Kidney (tissue), 13 donors: ENCODE measurements at regions not wholly inside any gene's neighbourhood (a gene's known extent, or its start where the extent isn't known, plus 50 kb on each side); places are given as distances from the start of the nearest gene placed in this dataset.

Experiments
- DNase-seq, 5 donors: peaks; one replicate each; pipeline ENCODE4 v3.0.0-alpha.2; 2013 to 2020
- FAIRE-seq: peaks from 2 replicates; lab custom pipeline; 2012; peaks lifted over from hg19 to GRCh38; lab: Jason Lieb, UNC
- H3K27ac ChIP-seq, 2 donors: one replicate each; pipeline ENCODE4 v1.7.0; 2013; ENCODE audit warnings: low read depth in 2 of 2, low read length in 2 of 2, inconsistent platforms in 1 of 2
- H3K27me3 ChIP-seq: one replicate; pipeline ENCODE4 v1.7.1; 2013; ENCODE audit warnings: low read length, inconsistent platforms; ENCODE audit not compliant: control insufficient read depth, insufficient read depth
- H3K36me3 ChIP-seq, 3 donors: one replicate each; pipeline versions ENCODE4 v1.7.0 to v1.7.1; 2013; ENCODE audit warnings: low read length in 3 of 3, control low read depth in 1 of 3, inconsistent platforms in 1 of 3; ENCODE audit not compliant: insufficient read depth in 3 of 3, control insufficient read depth in 2 of 3
- H3K4me1 ChIP-seq, 3 donors: one replicate each; pipeline versions ENCODE4 v1.7.0 to v1.7.1; 2013; ENCODE audit warnings: low read length in 3 of 3, inconsistent platforms in 1 of 3, low read depth in 1 of 3; ENCODE audit not compliant: control insufficient read depth in 2 of 3, insufficient read depth in 2 of 3
- H3K4me3 ChIP-seq, 3 donors: one replicate each; pipeline versions ENCODE4 v1.7.0 to v1.8.1; 2013; ENCODE audit warnings: low read length in 3 of 3, control low read depth in 1 of 3, inconsistent platforms in 1 of 3
- H3K9ac ChIP-seq, 3 donors: one replicate each; pipeline versions ENCODE4 v1.7.0 to v1.7.1; 2013; ENCODE audit warnings: low read length in 3 of 3, control low read depth in 1 of 3, inconsistent platforms in 1 of 3
- H3K9me3 ChIP-seq, 3 donors: one replicate each; pipeline versions ENCODE4 v1.7.0 to v1.7.1; 2013; ENCODE audit warnings: low read length in 3 of 3, control low read depth in 1 of 3, inconsistent platforms in 1 of 3; ENCODE audit not compliant: control insufficient read depth in 2 of 3, insufficient read depth in 1 of 3
- intact Hi-C: fragments of 100-400 bp; cut with DNase I; formaldehyde crosslinking; loops from one replicate; pipeline ENCODE4 v1.11.1; 2022
- TF ChIP-seq, protein P1 (sequence below): IDR thresholded peaks from 3 replicates; pipeline ENCODE4 v1.5.1; 2012; ENCODE audit warnings: mild to moderate bottlenecking, moderate library complexity, borderline replicate concordance; ENCODE audit not compliant: insufficient read depth; ENCODE audit errors: extremely low read depth
- donor health status: control.
- donor health status: control.
- donor health status: control.
- donor health status: control.
- donor health status: control.
- donor health status: DM: yes; HTN: yes; CAD: no.
- donor health status: Normal renal cell carcinoma (clear cell type).

DNA sequence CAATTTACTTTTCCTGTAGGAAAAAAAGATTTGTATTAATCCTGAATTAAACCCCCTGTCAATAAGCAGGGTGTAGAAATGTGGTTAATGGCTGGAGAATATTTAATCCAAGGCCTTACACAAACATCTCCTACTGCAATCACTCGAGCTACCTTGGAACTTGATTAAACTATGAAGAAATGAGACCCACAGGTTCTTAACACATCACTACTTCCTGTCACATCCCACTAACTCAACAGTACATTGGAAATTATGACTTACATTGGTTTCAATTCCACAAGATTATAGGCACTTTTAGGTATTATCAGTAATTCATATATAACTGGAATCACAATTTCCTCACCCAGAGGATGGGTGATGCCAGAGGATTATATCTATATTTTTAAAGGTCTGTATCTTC lies 480.3 kb downstream of the MRPL39 start:
- no peaks in the 10 kb centered on the region for H3K27me3 ChIP-seq
- intact Hi-C loops: no loop called here
- FAIRE-seq (no peak), DNase-seq (no peak)
- H3K4me1 ChIP-seq: no peaks in the 10 kb centered on the region
- H3K36me3 ChIP-seq: no peaks in the 10 kb centered on the region
- H3K9ac ChIP-seq: no peak overlapping the region
- H3K9me3 ChIP-seq: no peaks in the 10 kb centered on the region
- no peak overlapping the region for H3K27ac ChIP-seq
- H3K4me3 ChIP-seq: no peak overlapping the region
- TF ChIP-seq, protein P1, sequence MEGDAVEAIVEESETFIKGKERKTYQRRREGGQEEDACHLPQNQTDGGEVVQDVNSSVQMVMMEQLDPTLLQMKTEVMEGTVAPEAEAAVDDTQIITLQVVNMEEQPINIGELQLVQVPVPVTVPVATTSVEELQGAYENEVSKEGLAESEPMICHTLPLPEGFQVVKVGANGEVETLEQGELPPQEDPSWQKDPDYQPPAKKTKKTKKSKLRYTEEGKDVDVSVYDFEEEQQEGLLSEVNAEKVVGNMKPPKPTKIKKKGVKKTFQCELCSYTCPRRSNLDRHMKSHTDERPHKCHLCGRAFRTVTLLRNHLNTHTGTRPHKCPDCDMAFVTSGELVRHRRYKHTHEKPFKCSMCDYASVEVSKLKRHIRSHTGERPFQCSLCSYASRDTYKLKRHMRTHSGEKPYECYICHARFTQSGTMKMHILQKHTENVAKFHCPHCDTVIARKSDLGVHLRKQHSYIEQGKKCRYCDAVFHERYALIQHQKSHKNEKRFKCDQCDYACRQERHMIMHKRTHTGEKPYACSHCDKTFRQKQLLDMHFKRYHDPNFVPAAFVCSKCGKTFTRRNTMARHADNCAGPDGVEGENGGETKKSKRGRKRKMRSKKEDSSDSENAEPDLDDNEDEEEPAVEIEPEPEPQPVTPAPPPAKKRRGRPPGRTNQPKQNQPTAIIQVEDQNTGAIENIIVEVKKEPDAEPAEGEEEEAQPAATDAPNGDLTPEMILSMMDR: no peak

DNA sequence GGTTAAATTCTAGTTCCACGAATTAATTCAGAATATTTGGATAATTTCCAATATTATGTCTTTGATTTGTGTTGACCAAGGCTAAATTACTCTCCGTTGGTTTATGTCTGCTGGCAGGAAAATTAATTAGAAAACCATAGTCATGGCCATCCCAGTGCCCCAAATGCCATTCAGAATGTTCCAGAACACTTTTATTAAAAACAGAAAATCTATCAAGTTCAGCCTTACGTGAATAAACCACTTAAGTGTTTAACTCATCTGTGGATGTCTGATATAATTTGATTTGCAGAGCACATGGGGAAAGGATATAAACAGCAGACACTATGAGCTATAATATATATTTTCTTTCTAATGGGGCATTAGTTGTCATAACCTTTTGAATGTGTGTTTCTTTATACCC lies 480.7 kb downstream of the MRPL39 start:
- FAIRE-seq: no peak

DNA sequence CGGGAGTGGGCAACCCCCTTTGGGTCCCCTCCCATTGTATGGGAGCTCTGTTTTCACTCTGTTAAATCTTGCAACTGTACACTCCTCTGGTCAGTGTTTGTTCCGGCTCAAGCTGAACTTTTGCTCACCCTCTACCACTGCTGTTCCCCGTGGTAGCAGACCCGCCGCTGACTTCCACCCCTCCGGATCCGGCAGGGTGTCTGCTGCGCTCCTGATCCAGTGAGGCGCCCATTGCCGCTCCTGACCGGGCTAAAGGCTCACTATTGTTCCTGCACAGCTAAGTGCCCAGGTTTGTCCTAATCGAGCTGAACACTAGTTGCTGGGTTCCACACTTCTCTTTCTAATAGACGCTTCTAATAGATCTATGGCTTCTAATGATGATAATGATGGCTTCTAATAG lies 488.6 kb downstream of the MRPL39 start:
- H3K36me3 ChIP-seq: no peaks in the 10 kb centered on the region
- intact Hi-C loops: no loop called here
- TF ChIP-seq, protein P1: no peak
- no peaks in the 10 kb centered on the region for H3K4me1 ChIP-seq
- H3K27ac ChIP-seq: no peak overlapping the region
- no peak for FAIRE-seq
- H3K27me3 ChIP-seq: no peaks in the 10 kb centered on the region
- no peaks in the 10 kb centered on the region for H3K9me3 ChIP-seq
- DNase-seq: peak in 1 of 5 donors; percentile 56
- H3K9ac ChIP-seq: no peak overlapping the region
- no peak overlapping the region for H3K4me3 ChIP-seq

More for the DNA sequence above, 480.7 kb downstream of the MRPL39 start:
- H3K36me3 ChIP-seq: no peaks in the 10 kb centered on the region
- H3K4me1 ChIP-seq: no peaks in the 10 kb centered on the region
- no peak overlapping the region for H3K4me3 ChIP-seq
- DNase-seq: no peak
- intact Hi-C loops: no loop called here
- H3K27ac ChIP-seq: no peak overlapping the region
- H3K27me3 ChIP-seq: no peaks in the 10 kb centered on the region
- H3K9me3 ChIP-seq: no peaks in the 10 kb centered on the region
- H3K9ac ChIP-seq: no peak overlapping the region
- TF ChIP-seq, protein P1: no peak

GRCh38 chr21:25115021-25115420 lies 492.3 kb downstream of the MRPL39 start:
- DNase-seq (no peak), FAIRE-seq (no peak)
- intact Hi-C loops: no loop called here
- H3K4me3 ChIP-seq: no peak overlapping the region
- H3K9ac ChIP-seq: no peak overlapping the region
- H3K27me3 ChIP-seq: no peaks in the 10 kb centered on the region
- H3K4me1 ChIP-seq: no peaks in the 10 kb centered on the region
- no peak overlapping the region for H3K27ac ChIP-seq
- no peaks in the 10 kb centered on the region for H3K9me3 ChIP-seq
- no peaks in the 10 kb centered on the region for H3K36me3 ChIP-seq
- TF ChIP-seq, protein P1: no peak
